ENCODE measurements at regions not wholly inside any gene's neighbourhood (a gene's known extent, or its start where the extent isn't known, plus 50 kb on each side); places are given as distances from the start of the nearest gene placed in this dataset.

- no peak for DNase-seq
Measured at GRCh38 chr2:103814016-103814415, 1039.9 kb upstream of the POU3F3 start.

- DNase-seq: no peak
Measured at GRCh38 chr2:103815731-103816130, 1038.2 kb upstream of the POU3F3 start.

GRCh38 chr2:103817746-103818145 lies 1036.2 kb upstream of the POU3F3 start:
- no peak for DNase-seq

GRCh38 chr2:103818176-103818575 lies 1035.7 kb upstream of the POU3F3 start:
- DNase-seq: no peak

- no peak for DNase-seq
Measured at GRCh38 chr2:103819599-103819998, 1034.3 kb upstream of the POU3F3 start.

- no peak for DNase-seq
Measured at GRCh38 chr2:103823847-103824246, 1030.1 kb upstream of the POU3F3 start.

- no peak for DNase-seq
Measured at GRCh38 chr2:103847276-103847675, 1006.6 kb upstream of the POU3F3 start.

- no peak for DNase-seq
Measured at GRCh38 chr2:103859238-103859637, 994.7 kb upstream of the POU3F3 start.

GRCh38 chr2:103860016-103860415 lies 993.9 kb upstream of the POU3F3 start:
- DNase-seq: peak; percentile 1

GRCh38 chr2:103868396-103868795 lies 985.5 kb upstream of the POU3F3 start:
- no peak for DNase-seq

- no peak for DNase-seq
Measured at GRCh38 chr2:103873716-103874351, 980.1 kb upstream of the POU3F3 start.

- no peak for DNase-seq
Measured at GRCh38 chr2:103875131-103875530, 978.8 kb upstream of the POU3F3 start.

GRCh38 chr2:103875531-103875930 lies 978.4 kb upstream of the POU3F3 start:
- no peak for DNase-seq

- DNase-seq: no peak
Measured at GRCh38 chr2:103876611-103877010, 977.3 kb upstream of the POU3F3 start.

GRCh38 chr2:103879101-103879500 lies 974.8 kb upstream of the POU3F3 start:
- DNase-seq: no peak

- DNase-seq: no peak
Measured at GRCh38 chr2:103880081-103880834, 973.7 kb upstream of the POU3F3 start.

GRCh38 chr2:103887625-103888024 lies 966.3 kb upstream of the POU3F3 start:
- DNase-seq: no peak

GRCh38 chr2:103896182-103896581 lies 957.7 kb upstream of the POU3F3 start:
- DNase-seq: no peak

GRCh38 chr2:103898561-103898960 lies 955.4 kb upstream of the POU3F3 start:
- no peak for DNase-seq

- DNase-seq: no peak
Measured at GRCh38 chr2:103902347-103902746, 951.6 kb upstream of the POU3F3 start.

GRCh38 chr2:103921161-103921560 lies 932.8 kb upstream of the POU3F3 start:
- no peak for DNase-seq

- no peak for DNase-seq
Measured at GRCh38 chr2:103942199-103942598, 911.7 kb upstream of the POU3F3 start.

- DNase-seq: no peak
Measured at GRCh38 chr2:103945083-103945482, 908.8 kb upstream of the POU3F3 start.

Data from activated CD4-positive, alpha-beta T cell treated with anti-CD3 and anti-CD28 coated beads, Interleukin-2, Interleukin-6, amounts not matched to agents 100 ng/mL and 50 ng/mL, durations not matched to agents 16 hours and 8 hours (primary cell).